Liver (tissue), 8 donors: ENCODE measurements at regions not wholly inside any gene's neighbourhood (a gene's known extent, or its start where the extent isn't known, plus 50 kb on each side); places are given as distances from the start of the nearest gene placed in this dataset.

Experiments used
- DNase-seq: peaks from one replicate; pipeline ENCODE4 v3.0.0-alpha.2; 2017; ENCODE audit warnings: low spot score
- H3K27ac ChIP-seq, 2 donors: one replicate each; pipeline ENCODE4 v1.7.0; 2013; ENCODE audit warnings: inconsistent platforms in 2 of 2, low read length in 2 of 2, control low read depth in 1 of 2, low read depth in 1 of 2, mild to moderate bottlenecking in 1 of 2
- H3K27me3 ChIP-seq, 4 donors: one replicate each; pipeline versions ENCODE4 v1.6.1 to v1.7.0; 2013; ENCODE audit warnings: low read length in 3 of 4, inconsistent platforms in 1 of 4, mild to moderate bottlenecking in 1 of 4, moderate library complexity in 1 of 4; ENCODE audit not compliant: control insufficient read depth in 4 of 4, insufficient read depth in 4 of 4
- H3K36me3 ChIP-seq, 4 donors: one replicate each; pipeline versions ENCODE4 v1.6.1 to v1.7.0; 2013; ENCODE audit warnings: low read length in 3 of 4, mild to moderate bottlenecking in 3 of 4, low read depth in 1 of 4, moderate library complexity in 1 of 4; ENCODE audit not compliant: control insufficient read depth in 4 of 4, insufficient read depth in 3 of 4
- H3K4me1 ChIP-seq, 4 donors: one replicate each; pipeline versions ENCODE4 v1.6.1 to v1.7.0; 2013; ENCODE audit warnings: low read length in 3 of 4, mild to moderate bottlenecking in 3 of 4, moderate library complexity in 1 of 4; ENCODE audit not compliant: control insufficient read depth in 4 of 4, insufficient read depth in 4 of 4
- H3K4me3 ChIP-seq, 3 donors: one replicate each; pipeline versions ENCODE4 v1.6.1 to v1.7.0; 2013; ENCODE audit warnings: low read length in 3 of 3, control low read depth in 1 of 3, low read depth in 1 of 3, mild to moderate bottlenecking in 1 of 3
- H3K9ac ChIP-seq, 2 donors: one replicate each; pipeline ENCODE4 v1.7.0; 2013; ENCODE audit warnings: low read length in 2 of 2, mild to moderate bottlenecking in 2 of 2, moderate library complexity in 2 of 2, control low read depth in 1 of 2, low read depth in 1 of 2
- H3K9me3 ChIP-seq, 4 donors: one replicate each; pipeline versions ENCODE4 v1.6.1 to v1.7.0; 2013; ENCODE audit warnings: low read length in 3 of 4; ENCODE audit not compliant: control insufficient read depth in 4 of 4
- FOXA1 ChIP-seq: IDR thresholded peaks from 2 replicates; pipeline ENCODE4 v1.6.1; 2016; ENCODE audit warnings: antibody characterized with exemption
- FOXA2 ChIP-seq: IDR thresholded peaks from 2 replicates; pipeline ENCODE4 v1.6.1; 2016; ENCODE audit warnings: antibody characterized with exemption
- HNF4A ChIP-seq, 2 donors: conservative IDR thresholded peaks; 2 replicates each; pipeline ENCODE4 v1.6.1; 2016; ENCODE audit warnings: antibody characterized with exemption in 2 of 2, mild to moderate bottlenecking in 2 of 2
- HNF4G ChIP-seq: IDR thresholded peaks from 2 replicates; pipeline ENCODE4 v1.6.1; 2016; ENCODE audit warnings: antibody characterized with exemption
- JUND ChIP-seq, 2 donors: IDR thresholded peaks; 2 replicates each; pipeline ENCODE4 v1.6.1; 2016; ENCODE audit warnings: antibody characterized with exemption in 2 of 2
- NR2F2 ChIP-seq: IDR thresholded peaks from 2 replicates; pipeline ENCODE4 v1.6.1; 2016; ENCODE audit warnings: antibody characterized with exemption
- SP1 ChIP-seq: IDR thresholded peaks from 2 replicates; pipeline ENCODE4 v1.6.1; 2018; ENCODE audit warnings: antibody characterized with exemption, mild to moderate bottlenecking
- WGBS: extraction: QIAGEN DNeasy Blood & Tissue Kit; methylation state at CpG from one replicate; pipeline ENCODE4 v1.1.7; 2013; 5-methylcytosine and 5-hydroxymethylcytosine counted together
- TF ChIP-seq, protein P1 (sequence below): IDR thresholded peaks from 2 replicates; pipeline ENCODE4 v1.6.1; 2016; ENCODE audit warnings: antibody characterized with exemption, mild to moderate bottlenecking
- TF ChIP-seq, protein P2 (sequence below): fragments of 150-350 bp; IDR thresholded peaks from 2 replicates; pipeline ENCODE4 v1.5.1; 2017; ENCODE audit warnings: improper control_type of control experiment, low read depth, low read length; ENCODE audit not compliant: missing input control
- TF ChIP-seq, protein P3 (sequence below): IDR thresholded peaks from 2 replicates; pipeline ENCODE4 v1.6.1; 2016; ENCODE audit warnings: antibody characterized with exemption
- TF ChIP-seq, protein P4 (sequence below): IDR thresholded peaks from 2 replicates; pipeline ENCODE4 v1.6.1; 2016; ENCODE audit warnings: antibody characterized with exemption
- donor health status: healthy.
- donor health status: healthy.
- donor health status: healthy.
- donor health status: healthy.
- donor health status: healthy.

DNA sequence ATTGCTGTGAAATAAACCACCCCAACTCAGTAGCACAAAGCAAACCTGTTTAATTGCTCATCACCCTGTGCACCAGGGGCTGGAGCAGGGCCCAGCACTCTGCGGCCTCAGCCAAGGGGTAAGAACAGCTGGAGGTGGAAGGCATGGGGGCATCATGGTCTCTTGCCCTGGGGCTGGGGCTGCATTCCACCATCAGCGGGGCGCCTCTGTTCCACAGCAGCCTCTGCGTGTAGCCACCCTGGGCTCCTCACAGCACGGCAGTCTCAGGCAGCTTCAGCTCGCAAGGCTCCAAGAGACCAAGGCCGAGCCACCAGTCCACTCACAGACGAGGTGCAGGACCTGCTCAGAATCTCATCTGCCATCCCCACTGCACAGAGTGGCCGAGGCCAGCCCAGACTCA is 630.7 kb downstream of the TBC1D22A start:
- Histone ChIP-seq H3K36me3 (no peaks in the 10 kb centered on the region), H3K9ac (no peak overlapping the region), H3K27me3 (no peaks in the 10 kb centered on the region), H3K27ac (no peak overlapping the region), H3K4me1 (no peaks in the 10 kb centered on the region), H3K4me3 (no peak overlapping the region), H3K9me3 (no peaks in the 10 kb centered on the region)
- 87% methylated on average over 9 of the region's 9 CpGs for WGBS
- no peak for DNase-seq
- TF ChIP-seq NR2F2 (no peak), HNF4A (conservative IDR thresholded peaks at IDR 0.05) (no peak), FOXA1 (no peak)
- TF ChIP-seq, protein P1, sequence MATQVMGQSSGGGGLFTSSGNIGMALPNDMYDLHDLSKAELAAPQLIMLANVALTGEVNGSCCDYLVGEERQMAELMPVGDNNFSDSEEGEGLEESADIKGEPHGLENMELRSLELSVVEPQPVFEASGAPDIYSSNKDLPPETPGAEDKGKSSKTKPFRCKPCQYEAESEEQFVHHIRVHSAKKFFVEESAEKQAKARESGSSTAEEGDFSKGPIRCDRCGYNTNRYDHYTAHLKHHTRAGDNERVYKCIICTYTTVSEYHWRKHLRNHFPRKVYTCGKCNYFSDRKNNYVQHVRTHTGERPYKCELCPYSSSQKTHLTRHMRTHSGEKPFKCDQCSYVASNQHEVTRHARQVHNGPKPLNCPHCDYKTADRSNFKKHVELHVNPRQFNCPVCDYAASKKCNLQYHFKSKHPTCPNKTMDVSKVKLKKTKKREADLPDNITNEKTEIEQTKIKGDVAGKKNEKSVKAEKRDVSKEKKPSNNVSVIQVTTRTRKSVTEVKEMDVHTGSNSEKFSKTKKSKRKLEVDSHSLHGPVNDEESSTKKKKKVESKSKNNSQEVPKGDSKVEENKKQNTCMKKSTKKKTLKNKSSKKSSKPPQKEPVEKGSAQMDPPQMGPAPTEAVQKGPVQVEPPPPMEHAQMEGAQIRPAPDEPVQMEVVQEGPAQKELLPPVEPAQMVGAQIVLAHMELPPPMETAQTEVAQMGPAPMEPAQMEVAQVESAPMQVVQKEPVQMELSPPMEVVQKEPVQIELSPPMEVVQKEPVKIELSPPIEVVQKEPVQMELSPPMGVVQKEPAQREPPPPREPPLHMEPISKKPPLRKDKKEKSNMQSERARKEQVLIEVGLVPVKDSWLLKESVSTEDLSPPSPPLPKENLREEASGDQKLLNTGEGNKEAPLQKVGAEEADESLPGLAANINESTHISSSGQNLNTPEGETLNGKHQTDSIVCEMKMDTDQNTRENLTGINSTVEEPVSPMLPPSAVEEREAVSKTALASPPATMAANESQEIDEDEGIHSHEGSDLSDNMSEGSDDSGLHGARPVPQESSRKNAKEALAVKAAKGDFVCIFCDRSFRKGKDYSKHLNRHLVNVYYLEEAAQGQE = no peak

DNA sequence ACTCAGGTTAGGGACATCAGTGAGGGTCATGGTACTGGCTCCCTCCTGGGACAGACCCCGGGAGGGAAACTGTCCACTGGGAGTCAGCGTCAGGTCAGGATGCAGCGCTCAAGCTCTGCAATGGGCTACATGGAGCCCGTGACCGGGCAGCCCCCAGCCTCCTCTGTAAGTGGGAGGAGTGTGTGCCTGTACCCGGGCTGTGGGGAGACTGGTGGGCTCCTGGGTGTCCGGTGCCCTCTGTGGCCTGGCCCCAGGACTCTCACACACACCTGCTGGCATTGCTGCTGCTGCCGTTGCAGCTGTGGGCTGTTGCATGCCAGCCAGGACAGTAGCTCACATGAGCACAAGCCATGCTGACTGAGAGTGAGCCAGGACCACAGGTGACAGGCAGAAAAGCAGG is 630.3 kb downstream of the TBC1D22A start:
- 86% methylated on average over 8 of the region's 8 CpGs for WGBS
- DNase-seq = no peak
- H3K27me3 ChIP-seq = no peaks in the 10 kb centered on the region
- no peaks in the 10 kb centered on the region for H3K36me3 ChIP-seq
- TF ChIP-seq NR2F2 (no peak), HNF4G (no peak), FOXA2 (no peak), JUND (IDR thresholded peaks at IDR 0.05) (no peak), SP1 (no peak)
- TF ChIP-seq, protein P2, sequence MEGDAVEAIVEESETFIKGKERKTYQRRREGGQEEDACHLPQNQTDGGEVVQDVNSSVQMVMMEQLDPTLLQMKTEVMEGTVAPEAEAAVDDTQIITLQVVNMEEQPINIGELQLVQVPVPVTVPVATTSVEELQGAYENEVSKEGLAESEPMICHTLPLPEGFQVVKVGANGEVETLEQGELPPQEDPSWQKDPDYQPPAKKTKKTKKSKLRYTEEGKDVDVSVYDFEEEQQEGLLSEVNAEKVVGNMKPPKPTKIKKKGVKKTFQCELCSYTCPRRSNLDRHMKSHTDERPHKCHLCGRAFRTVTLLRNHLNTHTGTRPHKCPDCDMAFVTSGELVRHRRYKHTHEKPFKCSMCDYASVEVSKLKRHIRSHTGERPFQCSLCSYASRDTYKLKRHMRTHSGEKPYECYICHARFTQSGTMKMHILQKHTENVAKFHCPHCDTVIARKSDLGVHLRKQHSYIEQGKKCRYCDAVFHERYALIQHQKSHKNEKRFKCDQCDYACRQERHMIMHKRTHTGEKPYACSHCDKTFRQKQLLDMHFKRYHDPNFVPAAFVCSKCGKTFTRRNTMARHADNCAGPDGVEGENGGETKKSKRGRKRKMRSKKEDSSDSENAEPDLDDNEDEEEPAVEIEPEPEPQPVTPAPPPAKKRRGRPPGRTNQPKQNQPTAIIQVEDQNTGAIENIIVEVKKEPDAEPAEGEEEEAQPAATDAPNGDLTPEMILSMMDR = no peak
- TF ChIP-seq, protein P3, sequence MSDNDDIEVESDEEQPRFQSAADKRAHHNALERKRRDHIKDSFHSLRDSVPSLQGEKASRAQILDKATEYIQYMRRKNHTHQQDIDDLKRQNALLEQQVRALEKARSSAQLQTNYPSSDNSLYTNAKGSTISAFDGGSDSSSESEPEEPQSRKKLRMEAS = no peak
- TF ChIP-seq, protein P4, sequence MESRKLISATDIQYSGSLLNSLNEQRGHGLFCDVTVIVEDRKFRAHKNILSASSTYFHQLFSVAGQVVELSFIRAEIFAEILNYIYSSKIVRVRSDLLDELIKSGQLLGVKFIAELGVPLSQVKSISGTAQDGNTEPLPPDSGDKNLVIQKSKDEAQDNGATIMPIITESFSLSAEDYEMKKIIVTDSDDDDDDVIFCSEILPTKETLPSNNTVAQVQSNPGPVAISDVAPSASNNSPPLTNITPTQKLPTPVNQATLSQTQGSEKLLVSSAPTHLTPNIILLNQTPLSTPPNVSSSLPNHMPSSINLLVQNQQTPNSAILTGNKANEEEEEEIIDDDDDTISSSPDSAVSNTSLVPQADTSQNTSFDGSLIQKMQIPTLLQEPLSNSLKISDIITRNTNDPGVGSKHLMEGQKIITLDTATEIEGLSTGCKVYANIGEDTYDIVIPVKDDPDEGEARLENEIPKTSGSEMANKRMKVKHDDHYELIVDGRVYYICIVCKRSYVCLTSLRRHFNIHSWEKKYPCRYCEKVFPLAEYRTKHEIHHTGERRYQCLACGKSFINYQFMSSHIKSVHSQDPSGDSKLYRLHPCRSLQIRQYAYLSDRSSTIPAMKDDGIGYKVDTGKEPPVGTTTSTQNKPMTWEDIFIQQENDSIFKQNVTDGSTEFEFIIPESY = no peak
- TF ChIP-seq, protein P1 = no peak
- no peak overlapping the region for H3K27ac ChIP-seq
- no peak overlapping the region for H3K9ac ChIP-seq
- no peaks in the 10 kb centered on the region for H3K4me1 ChIP-seq
- no peak overlapping the region for H3K4me3 ChIP-seq
- H3K9me3 ChIP-seq = no peaks in the 10 kb centered on the region
